ENCODE measurements at regions not wholly inside any gene's neighbourhood (a gene's known extent, or its start where the extent isn't known, plus 50 kb on each side); places are given as distances from the start of the nearest gene placed in this dataset.

GRCh38 chr13:47067306-47067705 is 170.5 kb upstream of the HTR2A start:
- no peak for TF ChIP-seq CTCF (IDR thresholded peaks at IDR 0.05)
- TF ChIP-seq ZFX (IDR thresholded peaks at IDR 0.05; ENCODE audit: borderline replicate concordance): no peak

Measured in 22Rv1 (cell line).